Limb (tissue), 2 donors: ENCODE measurements at regions not wholly inside any gene's neighbourhood (a gene's known extent, or its start where the extent isn't known, plus 50 kb on each side); places are given as distances from the start of the nearest gene placed in this dataset.

ENCODE experiments used
- DNase-seq, 2 donors: peaks; one replicate each; pipeline ENCODE4 v3.0.0-alpha.2; 2016; ENCODE audit errors: extremely low spot score in 2 of 2

DNA sequence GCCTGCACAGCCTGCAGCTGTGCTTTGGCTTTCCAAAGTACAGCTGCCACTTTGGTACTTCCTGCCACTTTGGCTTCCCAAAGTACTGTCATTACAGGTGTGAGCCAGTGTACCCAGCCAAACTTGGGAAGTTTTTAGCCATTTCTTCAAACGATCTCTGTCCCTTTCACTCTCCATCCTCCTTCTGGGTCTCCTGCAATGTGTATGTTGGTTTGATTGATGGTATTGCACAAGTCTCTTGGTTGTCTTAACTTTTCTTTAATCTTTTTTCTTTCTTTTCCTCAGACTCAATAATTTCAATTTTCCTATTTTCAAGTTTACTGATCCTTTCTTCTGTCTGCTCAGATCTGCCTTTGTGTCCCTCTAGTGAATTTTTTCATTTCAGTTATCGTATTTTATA, 99.3 kb upstream of the CFAP20DC start:
- no peak for DNase-seq

GRCh38 chr3:59143447-59143846, 93.6 kb upstream of the CFAP20DC start:
- no peak for DNase-seq

DNA sequence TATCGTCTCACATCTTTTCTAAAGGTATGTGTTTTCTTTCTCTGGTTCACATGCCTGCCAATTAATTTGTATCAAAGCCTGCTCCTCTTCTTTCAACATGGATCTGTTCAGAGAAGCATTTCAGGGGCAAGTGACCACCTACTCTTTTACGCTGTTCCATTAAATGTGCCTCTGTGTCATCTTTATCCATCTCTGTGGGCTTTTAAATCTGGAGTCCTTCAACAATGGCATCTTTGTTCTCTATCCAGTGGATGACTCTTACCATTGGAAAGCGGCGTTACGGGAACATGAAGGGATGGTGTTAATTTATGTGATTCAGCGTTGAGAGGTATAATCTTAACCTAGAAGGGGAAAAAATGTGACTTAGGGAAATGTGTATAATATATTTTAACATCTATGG, 92.7 kb upstream of the CFAP20DC start:
- no peak for DNase-seq

- no peak for DNase-seq
These were observed 89.1 kb upstream of the CFAP20DC start for GRCh38 chr3:59138966-59139365.

GRCh38 chr3:59137415-59137814, 87.6 kb upstream of the CFAP20DC start:
- no peak for DNase-seq

DNA sequence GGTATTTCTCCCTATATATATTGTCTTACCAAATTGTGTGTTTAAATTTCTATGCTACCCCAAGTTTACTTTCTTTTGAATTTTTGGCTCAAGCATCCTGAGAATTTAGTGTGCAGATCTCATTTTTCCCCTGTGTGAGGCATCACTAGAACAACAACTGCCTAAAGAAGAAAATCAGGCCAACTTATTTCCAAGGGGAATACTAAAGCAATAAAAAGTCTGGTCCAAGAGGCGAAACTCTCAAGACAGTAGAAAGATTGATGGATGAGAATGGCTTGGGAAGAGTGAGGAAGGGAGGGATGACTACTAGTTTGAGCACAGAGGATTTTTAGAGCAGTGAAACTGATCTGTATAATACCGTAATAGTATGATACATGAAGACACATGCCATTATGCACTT, 86.3 kb upstream of the CFAP20DC start:
- DNase-seq: no peak

GRCh38 chr3:59135096-59135495, 85.3 kb upstream of the CFAP20DC start:
- DNase-seq: no peak

- DNase-seq: peak in 1 of 2 donors; percentile 53
These were observed 83.5 kb upstream of the CFAP20DC start for GRCh38 chr3:59133311-59133710.

GRCh38 chr3:59131016-59131766, 81.4 kb upstream of the CFAP20DC start:
- DNase-seq: no peak

GRCh38 chr3:59128685-59129084, 78.9 kb upstream of the CFAP20DC start:
- DNase-seq: no peak

GRCh38 chr3:59127071-59127470, 77.2 kb upstream of the CFAP20DC start:
- DNase-seq: no peak

GRCh38 chr3:59126446-59126845, 76.6 kb upstream of the CFAP20DC start:
- DNase-seq: no peak

DNA sequence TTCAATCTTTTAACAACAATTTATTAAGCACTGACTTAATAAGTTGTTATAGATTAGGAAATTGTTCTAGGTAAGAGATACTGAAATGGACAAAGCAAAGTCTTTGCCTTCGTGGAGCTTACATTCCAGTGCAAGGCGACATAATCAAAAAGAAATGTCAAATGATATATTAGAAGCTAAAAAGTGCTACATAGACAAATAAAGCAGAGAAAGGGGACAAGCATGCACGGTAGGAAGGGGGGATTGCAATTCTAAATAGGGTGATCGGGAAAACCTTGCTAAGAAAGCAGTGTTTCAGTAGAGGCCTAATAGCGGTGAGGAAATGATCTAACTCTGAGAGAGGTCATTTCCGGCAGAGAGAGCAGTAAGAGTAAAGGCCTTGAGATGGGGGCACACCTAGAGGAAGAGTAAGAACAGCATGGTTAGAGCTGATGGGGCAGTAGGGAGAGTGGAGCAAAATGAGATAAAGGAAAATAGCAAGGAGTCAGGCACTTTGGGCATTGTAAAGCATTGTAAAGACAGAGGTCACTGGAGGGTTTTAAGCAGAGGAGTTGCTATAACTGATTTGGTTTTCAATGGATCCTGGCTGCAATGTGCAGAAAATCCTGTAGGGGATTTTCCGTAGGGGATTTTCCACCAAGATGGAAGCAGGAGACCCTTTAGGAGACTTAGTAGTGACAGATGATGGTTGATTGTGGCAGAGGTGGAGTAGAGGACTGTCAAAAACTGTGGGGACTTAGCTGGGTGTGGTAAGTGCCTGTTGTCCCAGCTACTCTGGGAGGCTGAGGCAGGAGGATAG, 71.7 kb upstream of the CFAP20DC start:
- no peak for DNase-seq

GRCh38 chr3:59118928-59119327, 69.1 kb upstream of the CFAP20DC start:
- DNase-seq: no peak

- no peak for DNase-seq
These were observed 67.6 kb upstream of the CFAP20DC start for GRCh38 chr3:59117396-59117795.

GRCh38 chr3:59116233-59116537, 66.4 kb upstream of the CFAP20DC start:
- DNase-seq: no peak

GRCh38 chr3:59115364-59116232, 65.8 kb upstream of the CFAP20DC start:
- DNase-seq: no peak

- no peak for DNase-seq
These were observed 58.3 kb upstream of the CFAP20DC start for GRCh38 chr3:59107856-59108815.

DNA sequence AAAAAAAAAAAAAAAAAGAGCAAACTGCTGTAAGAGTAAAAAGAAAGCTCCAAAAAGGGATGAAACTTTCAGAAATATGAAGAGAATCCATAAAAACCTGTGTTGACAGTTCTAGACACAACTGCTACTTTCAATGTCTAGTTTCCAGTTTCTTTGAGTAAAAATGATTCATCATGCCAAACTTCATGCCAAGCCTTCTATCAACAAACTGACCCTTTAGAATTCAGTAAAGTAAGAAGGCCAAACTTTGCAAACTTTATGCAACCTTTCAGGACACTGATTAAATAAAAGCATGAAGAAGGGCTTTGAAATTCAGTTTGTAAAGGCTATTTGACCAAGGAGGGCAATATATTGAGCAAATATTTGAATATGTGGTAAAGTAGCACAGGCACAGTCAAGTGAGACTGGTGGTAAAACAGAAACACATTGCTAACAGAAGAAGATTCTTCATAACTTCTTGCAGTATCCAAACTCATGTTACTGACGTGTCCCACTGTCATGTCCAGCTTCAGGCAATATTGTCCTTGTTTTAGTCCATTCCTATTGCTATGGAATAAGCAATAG, 56.3 kb upstream of the CFAP20DC start:
- DNase-seq: no peak

DNA sequence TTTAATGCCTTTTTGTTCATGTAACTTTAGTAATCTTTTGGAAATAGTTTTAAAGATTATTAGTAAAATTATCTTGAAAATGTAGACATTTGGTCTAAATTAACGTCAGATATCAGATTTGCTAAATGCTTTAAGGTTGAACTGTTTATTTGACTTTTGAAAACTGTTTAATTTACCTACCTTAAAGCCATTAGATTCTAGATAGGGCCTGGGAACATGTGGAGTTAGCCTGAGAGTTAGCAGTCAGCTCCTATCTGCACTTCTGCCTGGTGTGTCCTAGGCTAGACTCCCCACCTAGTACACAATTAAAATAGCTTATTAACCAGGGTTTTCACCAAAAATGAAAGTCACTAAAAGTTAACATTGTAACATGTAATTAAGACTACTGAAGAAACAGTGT, 53.7 kb upstream of the CFAP20DC start:
- no peak for DNase-seq
